ENCODE measurements at regions not wholly inside any gene's neighbourhood (a gene's known extent, or its start where the extent isn't known, plus 50 kb on each side); places are given as distances from the start of the nearest gene placed in this dataset.

DNA sequence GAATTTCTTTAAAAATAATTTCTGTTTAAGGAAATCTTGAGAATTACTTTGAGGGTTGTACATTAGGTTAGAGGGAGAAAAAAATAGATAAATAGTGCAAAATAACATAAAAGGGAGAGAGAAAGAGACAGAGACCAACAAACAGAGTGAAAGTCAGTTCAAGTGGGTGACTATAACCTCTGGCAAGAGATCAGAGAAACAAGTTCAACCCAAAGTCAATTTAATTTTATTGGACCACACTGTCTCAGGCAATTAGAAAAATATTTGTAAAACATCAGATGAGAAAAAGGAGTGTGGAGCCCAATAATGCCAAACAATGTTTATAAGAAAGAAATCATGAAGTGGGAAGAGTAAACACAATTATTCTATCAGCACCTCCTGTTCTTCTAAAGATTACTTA is 143.5 kb upstream of the GYPA start:
- no peaks in the 10 kb centered on the region for H3K79me2 ChIP-seq (ENCODE audit: insufficient read depth, low read length)
- no peak overlapping the region for H2AFZ ChIP-seq (ENCODE audit: low read length)
- H3K36me3 ChIP-seq (replicated peaks in 1 of 2; ENCODE audit: control insufficient read depth in 1 of 2, insufficient read depth in 2 of 2, low read length in 2 of 2), result no peaks in the 10 kb centered on the region
- H3K9ac ChIP-seq (ENCODE audit: insufficient read depth, low read depth, low read length), result no peak overlapping the region
- POLR2A ChIA-PET, result no interaction called here
- FAIRE-seq (no peak), ATAC-seq (no peak), DNase-seq (ENCODE audit: low spot score) (no peak)
- no peak overlapping the region for H3K4me2 ChIP-seq (ENCODE audit: low read depth, low read length)
- intact Hi-C loops (cut with micrococcal nuclease; ENCODE audit: unreplicated experiment) (no loop called here), in situ Hi-C loops (cut with HindIII; ENCODE audit: extremely low pct_ligation_motif_present, low pct_unique_long_range_greater_than_20kb) (no loop called here)
- H3K4me3 ChIP-seq (replicated peaks in 1 of 3; ENCODE audit: insufficient read depth in 1 of 3, low read depth in 2 of 3, low read length in 3 of 3), result no peak overlapping the region
- no peak overlapping the region for H3K27ac ChIP-seq (ENCODE audit: extremely low read length, insufficient read depth, low read length)
- no peaks in the 10 kb centered on the region for H3K4me1 ChIP-seq (ENCODE audit: insufficient read depth, low read length)
- H4K20me1 ChIP-seq (ENCODE audit: insufficient read depth, low read length), result no peaks in the 10 kb centered on the region
- CTCF ChIA-PET (ENCODE audit: low intra/inter-chr PET ratio, low total read pairs), result no interaction called here
- H3K27me3 ChIP-seq (ENCODE audit: control insufficient read depth in 1 of 2, insufficient read depth in 2 of 2, low read length in 2 of 2), result no peaks in the 10 kb centered on the region
- BruUV-seq (replicated peaks), result no TSS peak
- TF ChIP-seq RFX1 (IDR thresholded peaks at IDR 0.05), result no peak
- no peak for TF ChIP-seq ZNF12 (CRISPR knock-in tag; IDR thresholded peaks at IDR 0.05)
- TF ChIP-seq ZNF10 (CRISPR knock-in tag; IDR thresholded peaks at IDR 0.05; ENCODE audit: borderline replicate concordance, low read depth), result no peak
- TF ChIP-seq ETV5 (CRISPR knock-in tag; IDR thresholded peaks at IDR 0.05; ENCODE audit: borderline replicate concordance), result no peak
- TF ChIP-seq NFYB (CRISPR knock-in tag; IDR thresholded peaks at IDR 0.05), result no peak
- no peak for TF ChIP-seq LCORL (IDR thresholded peaks at IDR 0.05)
- TF ChIP-seq LCORL (CRISPR knock-in tag; IDR thresholded peaks at IDR 0.05), result no peak
- TF ChIP-seq SSRP1 (CRISPR knock-in tag; IDR thresholded peaks at IDR 0.05), result no peak
- TF ChIP-seq, protein P1, sequence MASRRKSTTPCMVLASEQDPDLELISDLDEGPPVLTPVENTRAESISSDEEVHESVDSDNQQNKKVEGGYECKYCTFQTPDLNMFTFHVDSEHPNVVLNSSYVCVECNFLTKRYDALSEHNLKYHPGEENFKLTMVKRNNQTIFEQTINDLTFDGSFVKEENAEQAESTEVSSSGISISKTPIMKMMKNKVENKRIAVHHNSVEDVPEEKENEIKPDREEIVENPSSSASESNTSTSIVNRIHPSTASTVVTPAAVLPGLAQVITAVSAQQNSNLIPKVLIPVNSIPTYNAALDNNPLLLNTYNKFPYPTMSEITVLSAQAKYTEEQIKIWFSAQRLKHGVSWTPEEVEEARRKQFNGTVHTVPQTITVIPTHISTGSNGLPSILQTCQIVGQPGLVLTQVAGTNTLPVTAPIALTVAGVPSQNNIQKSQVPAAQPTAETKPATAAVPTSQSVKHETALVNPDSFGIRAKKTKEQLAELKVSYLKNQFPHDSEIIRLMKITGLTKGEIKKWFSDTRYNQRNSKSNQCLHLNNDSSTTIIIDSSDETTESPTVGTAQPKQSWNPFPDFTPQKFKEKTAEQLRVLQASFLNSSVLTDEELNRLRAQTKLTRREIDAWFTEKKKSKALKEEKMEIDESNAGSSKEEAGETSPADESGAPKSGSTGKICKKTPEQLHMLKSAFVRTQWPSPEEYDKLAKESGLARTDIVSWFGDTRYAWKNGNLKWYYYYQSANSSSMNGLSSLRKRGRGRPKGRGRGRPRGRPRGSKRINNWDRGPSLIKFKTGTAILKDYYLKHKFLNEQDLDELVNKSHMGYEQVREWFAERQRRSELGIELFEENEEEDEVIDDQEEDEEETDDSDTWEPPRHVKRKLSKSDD (CRISPR knock-in tag; IDR thresholded peaks at IDR 0.05; ENCODE audit: low read depth), result no peak
- TF ChIP-seq CHD2 (IDR thresholded peaks at IDR 0.05; ENCODE audit: low read depth, low read length), result no peak
- TF ChIP-seq ELF3 (CRISPR knock-in tag; IDR thresholded peaks at IDR 0.05), result no peak
- TF ChIP-seq, protein P2, sequence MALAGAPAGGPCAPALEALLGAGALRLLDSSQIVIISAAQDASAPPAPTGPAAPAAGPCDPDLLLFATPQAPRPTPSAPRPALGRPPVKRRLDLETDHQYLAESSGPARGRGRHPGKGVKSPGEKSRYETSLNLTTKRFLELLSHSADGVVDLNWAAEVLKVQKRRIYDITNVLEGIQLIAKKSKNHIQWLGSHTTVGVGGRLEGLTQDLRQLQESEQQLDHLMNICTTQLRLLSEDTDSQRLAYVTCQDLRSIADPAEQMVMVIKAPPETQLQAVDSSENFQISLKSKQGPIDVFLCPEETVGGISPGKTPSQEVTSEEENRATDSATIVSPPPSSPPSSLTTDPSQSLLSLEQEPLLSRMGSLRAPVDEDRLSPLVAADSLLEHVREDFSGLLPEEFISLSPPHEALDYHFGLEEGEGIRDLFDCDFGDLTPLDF (CRISPR knock-in tag; IDR thresholded peaks at IDR 0.05), result no peak
- TF ChIP-seq, protein P3, sequence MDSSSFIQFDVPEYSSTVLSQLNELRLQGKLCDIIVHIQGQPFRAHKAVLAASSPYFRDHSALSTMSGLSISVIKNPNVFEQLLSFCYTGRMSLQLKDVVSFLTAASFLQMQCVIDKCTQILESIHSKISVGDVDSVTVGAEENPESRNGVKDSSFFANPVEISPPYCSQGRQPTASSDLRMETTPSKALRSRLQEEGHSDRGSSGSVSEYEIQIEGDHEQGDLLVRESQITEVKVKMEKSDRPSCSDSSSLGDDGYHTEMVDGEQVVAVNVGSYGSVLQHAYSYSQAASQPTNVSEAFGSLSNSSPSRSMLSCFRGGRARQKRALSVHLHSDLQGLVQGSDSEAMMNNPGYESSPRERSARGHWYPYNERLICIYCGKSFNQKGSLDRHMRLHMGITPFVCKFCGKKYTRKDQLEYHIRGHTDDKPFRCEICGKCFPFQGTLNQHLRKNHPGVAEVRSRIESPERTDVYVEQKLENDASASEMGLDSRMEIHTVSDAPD (CRISPR knock-in tag; IDR thresholded peaks at IDR 0.05), result no peak
- TF ChIP-seq, protein P4, sequence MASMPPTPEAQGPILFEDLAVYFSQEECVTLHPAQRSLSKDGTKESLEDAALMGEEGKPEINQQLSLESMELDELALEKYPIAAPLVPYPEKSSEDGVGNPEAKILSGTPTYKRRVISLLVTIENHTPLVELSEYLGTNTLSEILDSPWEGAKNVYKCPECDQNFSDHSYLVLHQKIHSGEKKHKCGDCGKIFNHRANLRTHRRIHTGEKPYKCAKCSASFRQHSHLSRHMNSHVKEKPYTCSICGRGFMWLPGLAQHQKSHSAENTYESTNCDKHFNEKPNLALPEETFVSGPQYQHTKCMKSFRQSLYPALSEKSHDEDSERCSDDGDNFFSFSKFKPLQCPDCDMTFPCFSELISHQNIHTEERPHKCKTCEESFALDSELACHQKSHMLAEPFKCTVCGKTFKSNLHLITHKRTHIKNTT (CRISPR knock-in tag; IDR thresholded peaks at IDR 0.05), result no peak
- TF ChIP-seq, protein P5, sequence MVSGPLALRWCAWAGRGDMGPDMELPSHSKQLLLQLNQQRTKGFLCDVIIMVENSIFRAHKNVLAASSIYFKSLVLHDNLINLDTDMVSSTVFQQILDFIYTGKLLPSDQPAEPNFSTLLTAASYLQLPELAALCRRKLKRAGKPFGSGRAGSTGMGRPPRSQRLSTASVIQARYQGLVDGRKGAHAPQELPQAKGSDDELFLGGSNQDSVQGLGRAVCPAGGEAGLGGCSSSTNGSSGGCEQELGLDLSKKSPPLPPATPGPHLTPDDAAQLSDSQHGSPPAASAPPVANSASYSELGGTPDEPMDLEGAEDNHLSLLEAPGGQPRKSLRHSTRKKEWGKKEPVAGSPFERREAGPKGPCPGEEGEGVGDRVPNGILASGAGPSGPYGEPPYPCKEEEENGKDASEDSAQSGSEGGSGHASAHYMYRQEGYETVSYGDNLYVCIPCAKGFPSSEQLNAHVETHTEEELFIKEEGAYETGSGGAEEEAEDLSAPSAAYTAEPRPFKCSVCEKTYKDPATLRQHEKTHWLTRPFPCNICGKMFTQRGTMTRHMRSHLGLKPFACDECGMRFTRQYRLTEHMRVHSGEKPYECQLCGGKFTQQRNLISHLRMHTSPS (CRISPR knock-in tag; IDR thresholded peaks at IDR 0.05; ENCODE audit: low read depth), result no peak
- TF ChIP-seq, protein P6, sequence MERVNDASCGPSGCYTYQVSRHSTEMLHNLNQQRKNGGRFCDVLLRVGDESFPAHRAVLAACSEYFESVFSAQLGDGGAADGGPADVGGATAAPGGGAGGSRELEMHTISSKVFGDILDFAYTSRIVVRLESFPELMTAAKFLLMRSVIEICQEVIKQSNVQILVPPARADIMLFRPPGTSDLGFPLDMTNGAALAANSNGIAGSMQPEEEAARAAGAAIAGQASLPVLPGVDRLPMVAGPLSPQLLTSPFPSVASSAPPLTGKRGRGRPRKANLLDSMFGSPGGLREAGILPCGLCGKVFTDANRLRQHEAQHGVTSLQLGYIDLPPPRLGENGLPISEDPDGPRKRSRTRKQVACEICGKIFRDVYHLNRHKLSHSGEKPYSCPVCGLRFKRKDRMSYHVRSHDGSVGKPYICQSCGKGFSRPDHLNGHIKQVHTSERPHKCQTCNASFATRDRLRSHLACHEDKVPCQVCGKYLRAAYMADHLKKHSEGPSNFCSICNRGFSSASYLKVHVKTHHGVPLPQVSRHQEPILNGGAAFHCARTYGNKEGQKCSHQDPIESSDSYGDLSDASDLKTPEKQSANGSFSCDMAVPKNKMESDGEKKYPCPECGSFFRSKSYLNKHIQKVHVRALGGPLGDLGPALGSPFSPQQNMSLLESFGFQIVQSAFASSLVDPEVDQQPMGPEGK (CRISPR knock-in tag; IDR thresholded peaks at IDR 0.05), result no peak
- no peak for TF ChIP-seq XBP1 (CRISPR knock-in tag; IDR thresholded peaks at IDR 0.05)
- no peak for TF ChIP-seq RFXANK (CRISPR knock-in tag; IDR thresholded peaks at IDR 0.05)
- H3K9me3 ChIP-seq (ENCODE audit: low read length), result no peaks in the 10 kb centered on the region
